CD14-positive monocyte (primary cell): ENCODE measurements at regions not wholly inside any gene's neighbourhood (a gene's known extent, or its start where the extent isn't known, plus 50 kb on each side); places are given as distances from the start of the nearest gene placed in this dataset.

Source experiments
- DNase-seq, 3 donors: peaks; one replicate each; pipeline ENCODE4 v3.0.0-alpha.2; 2011 to 2022
- H2AFZ ChIP-seq: 2 replicates; pipeline ENCODE4 v1.6.0; 2012; ENCODE audit warnings: mild to moderate bottlenecking, low read depth, low read length, inconsistent platforms; ENCODE audit not compliant: insufficient read depth, poor library complexity, severe bottlenecking
- H3K27ac ChIP-seq, 2 donors: 1 replicate in 1 of 2; 2 replicates in 1 of 2; pipeline ENCODE4 v1.5.1; 2012 to 2013; ENCODE audit warnings: low read length in 2 of 2, control low read depth in 1 of 2, inconsistent platforms in 1 of 2, low read depth in 1 of 2, mild to moderate bottlenecking in 1 of 2
- H3K27me3 ChIP-seq, 2 donors: one replicate each; pipeline versions ENCODE4 v1.6.0 to v1.6.1; 2011 to 2013; ENCODE audit warnings: low read length in 2 of 2; ENCODE audit not compliant: control insufficient read depth in 2 of 2, insufficient read depth in 2 of 2
- H3K36me3 ChIP-seq, 2 donors: replicated peaks in 1 of 2; 1 replicate in 1 of 2; 2 replicates in 1 of 2; pipeline versions ENCODE4 v1.5.1 to v1.6.1; 2012 to 2013; ENCODE audit warnings: low read length in 2 of 2, control low read depth in 1 of 2, inconsistent platforms in 1 of 2, mild to moderate bottlenecking in 1 of 2; ENCODE audit not compliant: insufficient read depth in 2 of 2, control insufficient read depth in 1 of 2
- H3K4me1 ChIP-seq, 2 donors: 1 replicate in 1 of 2; 2 replicates in 1 of 2; pipeline versions ENCODE4 v1.5.1 to v1.6.1; 2012 to 2013; ENCODE audit warnings: low read length in 2 of 2, control low read depth in 1 of 2, inconsistent platforms in 1 of 2, mild to moderate bottlenecking in 1 of 2, moderate library complexity in 1 of 2; ENCODE audit not compliant: insufficient read depth in 2 of 2, control insufficient read depth in 1 of 2
- H3K4me2 ChIP-seq: replicated peaks from 2 replicates; pipeline ENCODE3; 2012; ENCODE audit warnings: low read length, moderate library complexity, mild to moderate bottlenecking; ENCODE audit not compliant: poor library complexity, severe bottlenecking; ENCODE audit errors: extremely low read depth
- H3K4me3 ChIP-seq, 3 experiments: fragments of 200-600 bp in 1 of 3; sonication (generic) in 1 of 3; replicated peaks in 1 of 3; 1 replicate in 2 of 3; 2 replicates in 1 of 3; pipeline ENCODE4 v1.5.1; 2011 to 2013; ENCODE audit warnings: low read length in 3 of 3, mild to moderate bottlenecking in 3 of 3, control low read depth in 2 of 3, low read depth in 2 of 3, inconsistent platforms in 1 of 3, moderate library complexity in 1 of 3
- H3K79me2 ChIP-seq: 2 replicates; pipeline ENCODE4 v1.6.0; 2012; ENCODE audit warnings: mild to moderate bottlenecking, control low read depth, inconsistent platforms, low read length, moderate library complexity; ENCODE audit not compliant: insufficient read depth
- H3K9ac ChIP-seq: 2 replicates; pipeline ENCODE4 v1.6.0; 2017; ENCODE audit warnings: low read length, mild to moderate bottlenecking; ENCODE audit not compliant: insufficient read depth, poor library complexity, severe bottlenecking
- H3K9me3 ChIP-seq, 2 donors: replicated peaks in 1 of 2; 1 replicate in 1 of 2; 2 replicates in 1 of 2; pipeline versions ENCODE4 v1.5.1 to v1.6.1; 2012 to 2013; ENCODE audit warnings: low read length in 2 of 2, control low read depth in 1 of 2; ENCODE audit not compliant: control insufficient read depth in 1 of 2, insufficient read depth in 1 of 2
- H4K20me1 ChIP-seq: 2 replicates; pipeline ENCODE4 v1.6.0; 2012; ENCODE audit warnings: mild to moderate bottlenecking, low read length, control low read depth, moderate library complexity; ENCODE audit not compliant: insufficient read depth
- H3K27ac Mint-ChIP-seq, 7 donors: one replicate each; pipeline ENCODE4 v1.8.0; 2020; ENCODE audit warnings: mild to moderate bottlenecking in 7 of 7, mixed read lengths in 7 of 7, moderate library complexity in 6 of 7, inconsistent platforms in 2 of 7
- H3K27me3 Mint-ChIP-seq, 3 donors: one replicate each; pipeline ENCODE4 v1.8.0; 2021 to 2022; ENCODE audit warnings: low read depth in 3 of 3, mild to moderate bottlenecking in 3 of 3, mixed read lengths in 3 of 3, moderate library complexity in 3 of 3, inconsistent platforms in 1 of 3
- H3K36me3 Mint-ChIP-seq, 2 donors: one replicate each; pipeline ENCODE4 v1.8.0; 2020; ENCODE audit warnings: mixed read lengths in 2 of 2, inconsistent platforms in 1 of 2, mild to moderate bottlenecking in 1 of 2
- H3K4me1 Mint-ChIP-seq: one replicate; pipeline ENCODE4 v1.8.0; 2020; ENCODE audit warnings: mild to moderate bottlenecking, mixed read lengths
- H3K4me3 Mint-ChIP-seq, 2 donors: one replicate each; pipeline ENCODE4 v1.8.0; 2020; ENCODE audit warnings: mild to moderate bottlenecking in 2 of 2, mixed read lengths in 2 of 2, moderate library complexity in 1 of 2
- H3K9me3 Mint-ChIP-seq, 7 donors: one replicate each; pipeline ENCODE4 v1.8.0; 2020 to 2022; ENCODE audit warnings: mixed read lengths in 7 of 7, mild to moderate bottlenecking in 6 of 7, moderate library complexity in 6 of 7, inconsistent platforms in 2 of 7
- CTCF ChIP-seq: fragments of 200-600 bp; IDR thresholded peaks from one replicate; pipeline ENCODE4 v1.8.0; 2022; ENCODE audit warnings: antibody characterized with exemption, mild to moderate bottlenecking
- WGBS: methylation state at CpG from one replicate; pipeline ENCODE4 v1.1.5; 2013; ENCODE audit warnings: missing lambda C conversion rate; ENCODE audit not compliant: insufficient coverage; 5-methylcytosine and 5-hydroxymethylcytosine counted together
- intact Hi-C, 2 donors: fragments of 100-400 bp; cut with micrococcal nuclease; formaldehyde crosslinking; loops; one replicate each; pipeline versions ENCODE4 v1.15.0 to v1.15.1; 2023

DNA sequence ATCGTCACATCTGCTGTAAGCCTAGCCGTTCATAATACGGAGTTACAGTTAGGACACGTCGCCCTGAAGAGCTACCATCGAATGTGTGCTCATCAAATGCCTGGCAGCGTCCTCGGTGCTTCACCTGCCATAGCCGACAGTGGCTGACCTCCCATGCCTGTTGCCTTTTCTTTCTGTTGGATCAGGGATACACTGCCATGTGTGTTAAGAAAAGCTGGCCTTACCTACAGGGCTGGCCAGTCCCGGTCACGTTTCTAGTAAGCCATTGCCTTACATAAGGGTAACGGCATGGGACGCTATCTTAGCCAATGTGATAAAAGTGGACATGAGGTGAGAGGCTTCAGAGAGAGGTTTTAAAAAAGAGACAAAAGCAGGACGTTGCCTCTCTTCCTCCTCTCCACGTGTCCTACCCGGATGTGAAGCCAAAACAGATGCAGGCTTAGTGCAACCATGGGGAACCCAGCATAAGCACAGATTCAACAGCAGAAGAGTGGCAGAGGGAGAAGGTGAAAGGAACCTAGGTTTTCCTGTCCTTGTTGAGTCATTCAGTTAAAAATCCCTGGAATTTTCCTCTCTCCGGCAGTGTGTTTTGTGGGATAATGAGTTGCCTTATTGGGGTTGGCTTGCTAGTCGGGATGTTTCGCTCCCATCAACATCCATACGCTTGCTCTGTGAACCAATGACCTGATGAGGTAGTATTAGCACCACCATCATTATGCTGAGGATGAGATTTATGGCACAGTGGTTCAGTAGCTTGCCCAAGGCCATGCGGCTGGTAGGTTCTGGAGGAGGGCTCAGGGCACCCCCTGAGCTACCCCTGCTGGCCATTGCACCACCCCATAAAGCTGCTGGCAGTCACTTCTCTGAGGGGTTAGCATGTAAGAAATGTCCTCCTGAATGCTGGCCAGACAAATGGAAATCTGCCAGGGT is 67.4 kb upstream of the B3GAT1 start:
- H3K79me2 ChIP-seq: no peaks in the 10 kb centered on the region
- H3K27ac ChIP-seq: no peak overlapping the region
- TF ChIP-seq CTCF: no peak
- no peaks in the 10 kb centered on the region for H3K27me3 ChIP-seq
- no peaks in the 10 kb centered on the region for H4K20me1 ChIP-seq
- no peaks in the 10 kb centered on the region for H3K36me3 ChIP-seq
- Mint-ChIP-seq H3K27me3 (peaks cover 3 to 6% (median 3%) of the 10 kb centered on the region in 3 donors), H3K4me1 (no peaks in the 10 kb centered on the region), H3K27ac (no peak overlapping the region), H3K4me3 (no peak overlapping the region), H3K9me3 (peaks cover 0 to 1% (median 0%) of the 10 kb centered on the region in 7 donors), H3K36me3 (no peaks in the 10 kb centered on the region)
- intact Hi-C loops: no loop called here
- H3K9me3 ChIP-seq: no peaks in the 10 kb centered on the region
- no peak overlapping the region for H3K4me2 ChIP-seq
- DNase-seq: no peak
- no peak overlapping the region for H2AFZ ChIP-seq
- no peak overlapping the region for H3K9ac ChIP-seq
- H3K4me3 ChIP-seq: no peak overlapping the region
- H3K4me1 ChIP-seq: no peaks in the 10 kb centered on the region
- WGBS: 84% methylated on average over 10 of the region's 21 CpGs

- Histone ChIP-seq H3K9ac (no peak overlapping the region), H3K4me2 (no peak overlapping the region), H4K20me1 (no peaks in the 10 kb centered on the region), H3K9me3 (no peaks in the 10 kb centered on the region), H3K4me1 (no peaks in the 10 kb centered on the region), H3K36me3 (no peaks in the 10 kb centered on the region), H3K79me2 (no peaks in the 10 kb centered on the region), H3K4me3 (no peak overlapping the region), H3K27ac (no peak overlapping the region), H3K27me3 (no peaks in the 10 kb centered on the region), H2AFZ (no peak overlapping the region)
- peaks cover 0 to 3% (median 0%) of the 10 kb centered on the region in 7 donors for H3K9me3 Mint-ChIP-seq
- intact Hi-C loops: no loop called here
- 50% methylated on average over 2 of the region's 2 CpGs for WGBS
- DNase-seq: no peak
- no peaks in the 10 kb centered on the region for H3K36me3 Mint-ChIP-seq
- H3K27ac Mint-ChIP-seq: no peak overlapping the region
- no peaks in the 10 kb centered on the region for H3K4me1 Mint-ChIP-seq
- H3K4me3 Mint-ChIP-seq: no peak overlapping the region
- H3K27me3 Mint-ChIP-seq: peaks cover 3 to 6% (median 3%) of the 10 kb centered on the region in 3 donors
- no peak for TF ChIP-seq CTCF
Observed at GRCh38 chr11:134478611-134479010, 66.6 kb upstream of the B3GAT1 start.
